ENCODE measurements at regions not wholly inside any gene's neighbourhood (a gene's known extent, or its start where the extent isn't known, plus 50 kb on each side); places are given as distances from the start of the nearest gene placed in this dataset.

GRCh38 chr4:32879913-32880312 is 2159.7 kb downstream of the PCDH7 start (continued):
- TF ChIP-seq GTF2F1 (IDR thresholded peaks at IDR 0.05; ENCODE audit: borderline replicate concordance, low read depth, low read length): no peak
- no peak for TF ChIP-seq TEAD4 (IDR thresholded peaks at IDR 0.05; ENCODE audit: low read depth, low read length)
- no peak for TF ChIP-seq POU5F1 (IDR thresholded peaks at IDR 0.05; ENCODE audit: low read depth, low read length)
- no peak for TF ChIP-seq CHD2 (IDR thresholded peaks at IDR 0.05; ENCODE audit: low read length)
- TF ChIP-seq JUN (IDR thresholded peaks at IDR 0.05; ENCODE audit: low read depth, low read length): no peak
- TF ChIP-seq HDAC2 (IDR thresholded peaks at IDR 0.05; ENCODE audit: borderline replicate concordance in 1 of 2, low read depth in 2 of 2, low read length in 2 of 2): no peak
- no peak for TF ChIP-seq CEBPB (IDR thresholded peaks at IDR 0.05; ENCODE audit: low read depth, low read length)
- TF ChIP-seq EZH2 (IDR thresholded peaks at IDR 0.05; ENCODE audit: low read depth, low read length, severe bottlenecking): no peak
- no peak for TF ChIP-seq KDM4A (IDR thresholded peaks at IDR 0.05; ENCODE audit: low read depth, low read length, severe bottlenecking)
- no peak for TF ChIP-seq SIRT6 (IDR thresholded peaks at IDR 0.05; ENCODE audit: low read length)
- no peak for TF ChIP-seq SP4 (IDR thresholded peaks at IDR 0.05; ENCODE audit: low read length)
- TF ChIP-seq CBX8 (IDR thresholded peaks at IDR 0.05; ENCODE audit: borderline replicate concordance, low read depth, low read length): no peak
- no peak for TF ChIP-seq RNF2 (IDR thresholded peaks at IDR 0.05; ENCODE audit: borderline replicate concordance, low read depth, low read length, missing control alignments, poor library complexity, severe bottlenecking)
- no peak for TF ChIP-seq E2F6 (IDR thresholded peaks at IDR 0.05)
